Fibroblast of skin of scalp (primary cell): ENCODE measurements at regions not wholly inside any gene's neighbourhood (a gene's known extent, or its start where the extent isn't known, plus 50 kb on each side); places are given as distances from the start of the nearest gene placed in this dataset.
A peak's percentile ranks its signal among the peaks of the same experiment; 100 is the strongest.
"Not testable (repeated sequence)": the region's sequence is repeated elsewhere in the genome, so short reads cannot be mapped to it uniquely, and the experiment has no call there.

Experiments used
- DNase-seq: peaks from one replicate; pipeline ENCODE4 v3.0.0-alpha.2; 2013

GRCh38 chr9:71361357-71361756 lies 239.9 kb upstream of the TRPM3 start:
- DNase-seq = no peak

GRCh38 chr9:71357346-71357745 lies 235.9 kb upstream of the TRPM3 start:
- DNase-seq = no peak

GRCh38 chr9:71355884-71356283 lies 234.5 kb upstream of the TRPM3 start:
- DNase-seq = no peak

GRCh38 chr9:71353720-71354119 lies 232.3 kb upstream of the TRPM3 start:
- DNase-seq = peak; percentile 54

GRCh38 chr9:71352837-71353236 lies 231.4 kb upstream of the TRPM3 start:
- no peak for DNase-seq

GRCh38 chr9:71349218-71349617 lies 227.8 kb upstream of the TRPM3 start:
- peak; percentile 87 for DNase-seq

GRCh38 chr9:71333321-71333720 lies 211.9 kb upstream of the TRPM3 start:
- DNase-seq = no peak

- DNase-seq = no peak
These were observed 210.2 kb upstream of the TRPM3 start for GRCh38 chr9:71331603-71332002.

GRCh38 chr9:71329873-71330272 lies 208.5 kb upstream of the TRPM3 start:
- DNase-seq = no peak

- DNase-seq = no peak
These were observed 204.9 kb upstream of the TRPM3 start for GRCh38 chr9:71326360-71326759.

- DNase-seq = no peak
These were observed 201.9 kb upstream of the TRPM3 start for GRCh38 chr9:71323357-71323756.

GRCh38 chr9:71322311-71322710 lies 200.9 kb upstream of the TRPM3 start:
- DNase-seq = no peak

- DNase-seq = no peak
These were observed 187.0 kb upstream of the TRPM3 start for GRCh38 chr9:71308454-71308853.

GRCh38 chr9:71306134-71306533 lies 184.7 kb upstream of the TRPM3 start:
- DNase-seq = no peak

GRCh38 chr9:71303351-71303750 lies 181.9 kb upstream of the TRPM3 start:
- DNase-seq = peak; percentile 80

GRCh38 chr9:71302776-71303175 lies 181.4 kb upstream of the TRPM3 start:
- peak; percentile 51 for DNase-seq

- no peak for DNase-seq
These were observed 174.5 kb upstream of the TRPM3 start for GRCh38 chr9:71295928-71296327.

GRCh38 chr9:71286146-71286545 lies 164.7 kb upstream of the TRPM3 start:
- no peak for DNase-seq

- peak; percentile 63 for DNase-seq
These were observed 163.8 kb upstream of the TRPM3 start for GRCh38 chr9:71285191-71285656.

GRCh38 chr9:71282116-71282515 lies 160.7 kb upstream of the TRPM3 start:
- DNase-seq = not testable (repeated sequence)

GRCh38 chr9:71279151-71279739 lies 157.8 kb upstream of the TRPM3 start:
- no peak for DNase-seq

GRCh38 chr9:71273613-71274012 lies 152.2 kb upstream of the TRPM3 start:
- no peak for DNase-seq

- DNase-seq = no peak
These were observed 150.2 kb upstream of the TRPM3 start for GRCh38 chr9:71271602-71272001.

- DNase-seq = no peak
These were observed 149.1 kb upstream of the TRPM3 start for GRCh38 chr9:71270554-71270953.

GRCh38 chr9:71269859-71270258 lies 148.4 kb upstream of the TRPM3 start:
- no peak for DNase-seq
